ENCODE measurements at regions not wholly inside any gene's neighbourhood (a gene's known extent, or its start where the extent isn't known, plus 50 kb on each side); places are given as distances from the start of the nearest gene placed in this dataset.

- no peaks in the 10 kb centered on the region for H3K27me3 Mint-ChIP-seq (ENCODE audit: low read depth)
- no peaks in the 10 kb centered on the region for H3K36me3 Mint-ChIP-seq (ENCODE audit: low read depth)
- no peak for DNase-seq (ENCODE audit: low spot score)
- no peaks in the 10 kb centered on the region for H3K4me1 Mint-ChIP-seq (ENCODE audit: low read depth)
- TF ChIP-seq, protein P1, sequence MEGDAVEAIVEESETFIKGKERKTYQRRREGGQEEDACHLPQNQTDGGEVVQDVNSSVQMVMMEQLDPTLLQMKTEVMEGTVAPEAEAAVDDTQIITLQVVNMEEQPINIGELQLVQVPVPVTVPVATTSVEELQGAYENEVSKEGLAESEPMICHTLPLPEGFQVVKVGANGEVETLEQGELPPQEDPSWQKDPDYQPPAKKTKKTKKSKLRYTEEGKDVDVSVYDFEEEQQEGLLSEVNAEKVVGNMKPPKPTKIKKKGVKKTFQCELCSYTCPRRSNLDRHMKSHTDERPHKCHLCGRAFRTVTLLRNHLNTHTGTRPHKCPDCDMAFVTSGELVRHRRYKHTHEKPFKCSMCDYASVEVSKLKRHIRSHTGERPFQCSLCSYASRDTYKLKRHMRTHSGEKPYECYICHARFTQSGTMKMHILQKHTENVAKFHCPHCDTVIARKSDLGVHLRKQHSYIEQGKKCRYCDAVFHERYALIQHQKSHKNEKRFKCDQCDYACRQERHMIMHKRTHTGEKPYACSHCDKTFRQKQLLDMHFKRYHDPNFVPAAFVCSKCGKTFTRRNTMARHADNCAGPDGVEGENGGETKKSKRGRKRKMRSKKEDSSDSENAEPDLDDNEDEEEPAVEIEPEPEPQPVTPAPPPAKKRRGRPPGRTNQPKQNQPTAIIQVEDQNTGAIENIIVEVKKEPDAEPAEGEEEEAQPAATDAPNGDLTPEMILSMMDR (IDR thresholded peaks at IDR 0.05), result no peak
- no peak overlapping the region for H3K4me3 Mint-ChIP-seq (ENCODE audit: unreplicated experiment)
- no peak overlapping the region for H3K27ac Mint-ChIP-seq (ENCODE audit: unreplicated experiment)
- H3K9me3 Mint-ChIP-seq (ENCODE audit: low read depth), result no peaks in the 10 kb centered on the region
These were observed 451.6 kb downstream of the TRHDE start for GRCh38 chr12:72723732-72724131.

GRCh38 chr12:72729451-72730010 lies 457.4 kb downstream of the TRHDE start:
- TF ChIP-seq, protein P1 (IDR thresholded peaks at IDR 0.05), result no peak
- H3K9me3 Mint-ChIP-seq (ENCODE audit: low read depth), result no peaks in the 10 kb centered on the region
- no peaks in the 10 kb centered on the region for H3K4me1 Mint-ChIP-seq (ENCODE audit: low read depth)
- DNase-seq (ENCODE audit: low spot score), result no peak
- H3K27me3 Mint-ChIP-seq (ENCODE audit: low read depth), result peaks cover 1% of the 10 kb centered on the region
- H3K4me3 Mint-ChIP-seq (ENCODE audit: unreplicated experiment), result no peak overlapping the region
- no peak overlapping the region for H3K27ac Mint-ChIP-seq (ENCODE audit: unreplicated experiment)
- H3K36me3 Mint-ChIP-seq (ENCODE audit: low read depth), result no peaks in the 10 kb centered on the region

DNA sequence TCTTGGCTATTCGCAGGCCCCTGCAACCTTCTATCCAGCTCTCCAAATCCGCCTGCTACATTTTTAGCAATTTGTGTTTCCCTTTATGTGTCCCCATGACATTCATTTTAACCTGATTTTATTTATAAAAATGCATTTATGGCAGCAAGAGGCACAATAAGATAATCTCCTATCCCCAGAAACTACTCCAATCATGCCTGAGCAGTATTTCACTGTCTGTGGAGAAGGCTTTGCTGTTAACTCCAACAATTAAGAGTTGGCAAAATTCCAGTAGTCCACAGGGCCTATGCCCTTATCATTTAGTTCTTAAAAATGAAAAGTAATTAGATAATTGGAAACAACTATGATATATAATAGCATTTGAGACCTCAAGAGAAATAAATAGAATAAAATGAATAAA lies 462.4 kb downstream of the TRHDE start:
- Mint-ChIP-seq H3K36me3 (ENCODE audit: low read depth) (no peaks in the 10 kb centered on the region), H3K4me3 (ENCODE audit: unreplicated experiment) (no peak overlapping the region), H3K27ac (ENCODE audit: unreplicated experiment) (no peak overlapping the region)

GRCh38 chr12:72738811-72739210 lies 466.6 kb downstream of the TRHDE start:
- TF ChIP-seq, protein P1 (IDR thresholded peaks at IDR 0.05), result no peak
- no peak for DNase-seq (ENCODE audit: low spot score)
- Mint-ChIP-seq H3K27ac (ENCODE audit: unreplicated experiment) (no peak overlapping the region), H3K36me3 (ENCODE audit: low read depth) (peaks cover 3% of the 10 kb centered on the region), H3K4me1 (ENCODE audit: low read depth) (no peaks in the 10 kb centered on the region), H3K9me3 (ENCODE audit: low read depth) (peaks cover 16% of the 10 kb centered on the region), H3K4me3 (ENCODE audit: unreplicated experiment) (no peak overlapping the region), H3K27me3 (ENCODE audit: low read depth) (no peaks in the 10 kb centered on the region)

More for the DNA sequence above, 462.4 kb downstream of the TRHDE start:
- Mint-ChIP-seq H3K27me3 (ENCODE audit: low read depth) (peaks cover 1% of the 10 kb centered on the region), H3K4me1 (ENCODE audit: low read depth) (no peaks in the 10 kb centered on the region), H3K9me3 (ENCODE audit: low read depth) (no peaks in the 10 kb centered on the region)
- no peak for DNase-seq (ENCODE audit: low spot score)
- TF ChIP-seq, protein P1 (IDR thresholded peaks at IDR 0.05), result no peak

GRCh38 chr12:72740064-72740463 lies 467.9 kb downstream of the TRHDE start:
- Mint-ChIP-seq H3K36me3 (ENCODE audit: low read depth) (peaks cover 3% of the 10 kb centered on the region), H3K9me3 (ENCODE audit: low read depth) (peaks cover 26% of the 10 kb centered on the region), H3K4me3 (ENCODE audit: unreplicated experiment) (no peak overlapping the region), H3K4me1 (ENCODE audit: low read depth) (no peaks in the 10 kb centered on the region), H3K27me3 (ENCODE audit: low read depth) (peaks cover 1% of the 10 kb centered on the region), H3K27ac (ENCODE audit: unreplicated experiment) (no peak overlapping the region)
- no peak for DNase-seq (ENCODE audit: low spot score)
- TF ChIP-seq, protein P1 (IDR thresholded peaks at IDR 0.05), result no peak

All from chondrocyte (in vitro differentiated cells).